Effector memory CD4-positive, alpha-beta T cell (primary cell): ENCODE measurements at regions not wholly inside any gene's neighbourhood (a gene's known extent, or its start where the extent isn't known, plus 50 kb on each side); places are given as distances from the start of the nearest gene placed in this dataset.
"Not testable (repeated sequence)": the region's sequence is repeated elsewhere in the genome, so short reads cannot be mapped to it uniquely, and the experiment has no call there.

Experiments
- DNase-seq, 3 donors: peaks; one replicate each; pipeline ENCODE4 v3.0.0-alpha.2; 2020
- H3K27ac ChIP-seq: 2 replicates; pipeline ENCODE4 v1.7.0; 2013; ENCODE audit warnings: mild to moderate bottlenecking, low read length, moderate library complexity; ENCODE audit not compliant: insufficient read depth, poor library complexity, severe bottlenecking
- H3K27me3 ChIP-seq: replicated peaks from 2 replicates; pipeline ENCODE4 v1.7.0; 2013; ENCODE audit warnings: mild to moderate bottlenecking, low read length; ENCODE audit not compliant: insufficient read depth, control insufficient read depth, poor library complexity, severe bottlenecking
- H3K36me3 ChIP-seq: 2 replicates; pipeline ENCODE4 v1.7.0; 2013; ENCODE audit warnings: mild to moderate bottlenecking, low read length, moderate library complexity; ENCODE audit not compliant: control insufficient read depth, insufficient read depth
- H3K4me1 ChIP-seq: 2 replicates; pipeline ENCODE4 v1.7.0; 2013; ENCODE audit warnings: low read length, mild to moderate bottlenecking; ENCODE audit not compliant: control insufficient read depth, insufficient read depth, poor library complexity, severe bottlenecking
- H3K4me3 ChIP-seq: 2 replicates; pipeline ENCODE4 v1.7.0; 2013; ENCODE audit warnings: low read length, low read depth, mild to moderate bottlenecking; ENCODE audit not compliant: insufficient read depth, poor library complexity, severe bottlenecking
- H3K9me3 ChIP-seq: 2 replicates; pipeline ENCODE4 v1.7.0; 2013; ENCODE audit warnings: mild to moderate bottlenecking, low read length, moderate library complexity; ENCODE audit not compliant: control insufficient read depth

DNA sequence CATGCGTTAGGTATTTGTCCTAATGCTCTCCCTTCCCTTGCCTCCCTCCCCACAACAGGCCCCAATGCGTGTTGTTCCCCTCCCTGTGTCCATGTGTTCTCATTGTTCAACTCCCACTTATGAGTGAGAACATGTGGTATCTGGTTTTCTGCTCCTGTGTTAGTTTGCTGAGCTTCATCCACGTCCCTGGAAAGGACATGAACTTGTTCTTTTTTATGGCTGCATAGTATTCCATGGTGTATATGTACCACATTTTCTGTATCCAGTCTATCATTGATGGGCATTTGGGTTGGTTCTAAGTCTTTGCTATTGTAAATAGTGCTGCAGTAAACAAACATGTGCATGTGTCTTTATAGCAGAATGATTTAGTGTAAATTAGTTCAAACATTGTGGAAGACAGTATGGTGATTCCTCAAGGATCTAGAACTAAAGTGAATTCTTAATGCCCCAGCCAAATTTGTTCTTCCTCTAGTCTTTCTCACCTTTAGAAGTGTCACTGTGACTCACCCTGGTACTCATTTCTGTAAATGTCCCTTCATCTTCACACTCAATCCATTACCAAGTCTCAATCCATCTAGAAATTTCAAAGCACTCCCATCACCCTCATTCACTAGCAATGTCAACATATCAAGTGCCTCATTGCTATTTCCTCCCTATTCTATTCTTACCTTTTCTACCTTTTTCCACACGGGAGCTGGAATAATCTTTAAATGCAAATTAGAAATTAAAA lies 123.9 kb downstream of the MREG start:
- not testable (repeated sequence) for DNase-seq

DNA sequence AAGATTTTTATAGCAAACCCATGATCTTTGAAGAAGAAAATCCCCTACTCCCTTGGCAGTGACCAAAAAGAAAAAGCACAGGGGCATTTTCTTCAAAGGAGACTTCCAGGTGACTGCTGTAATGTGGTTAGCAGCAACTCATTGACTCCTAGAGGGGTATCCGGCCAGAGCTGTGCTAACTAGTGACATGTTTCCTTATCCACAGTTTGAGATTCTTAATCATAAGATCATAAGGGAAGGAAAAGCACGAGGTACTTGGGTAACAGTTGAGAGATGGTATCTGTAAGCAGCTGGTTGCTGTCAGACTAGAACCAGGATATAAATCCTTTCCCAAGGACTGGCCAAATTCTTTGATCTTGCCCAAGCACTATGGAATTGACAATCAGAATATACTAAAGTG lies 124.7 kb downstream of the MREG start:
- DNase-seq = no peak
- Histone ChIP-seq H3K4me1 (no peaks in the 10 kb centered on the region), H3K9me3 (no peaks in the 10 kb centered on the region), H3K4me3 (no peak overlapping the region), H3K27ac (no peak overlapping the region), H3K36me3 (no peaks in the 10 kb centered on the region), H3K27me3 (no peaks in the 10 kb centered on the region)

More for the DNA sequence above, 123.9 kb downstream of the MREG start:
- not testable (repeated sequence) for H3K9me3 ChIP-seq, H3K27ac ChIP-seq, H3K4me1 ChIP-seq, H3K36me3 ChIP-seq, H3K27me3 ChIP-seq, H3K4me3 ChIP-seq

DNA sequence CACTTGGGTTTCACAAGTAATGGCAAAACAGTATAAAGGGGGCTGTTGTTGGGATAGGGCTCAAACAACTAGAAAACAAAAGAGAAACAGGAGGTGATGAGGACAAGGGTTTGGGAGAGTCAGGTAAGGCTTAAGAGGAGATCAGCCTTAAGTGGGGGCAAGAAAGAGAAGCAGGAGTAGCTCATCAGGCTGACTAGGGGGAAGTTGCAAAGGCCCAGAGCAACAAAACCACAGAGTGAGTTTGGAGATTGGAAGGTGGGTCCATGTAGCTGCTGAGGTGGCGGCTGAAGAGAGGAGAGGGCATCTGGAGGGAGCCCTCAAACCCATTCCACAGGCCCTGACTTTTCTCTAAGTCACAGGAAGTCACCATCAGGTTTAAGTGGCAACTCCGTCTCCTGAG lies 126.0 kb downstream of the MREG start:
- no peak for DNase-seq

DNA sequence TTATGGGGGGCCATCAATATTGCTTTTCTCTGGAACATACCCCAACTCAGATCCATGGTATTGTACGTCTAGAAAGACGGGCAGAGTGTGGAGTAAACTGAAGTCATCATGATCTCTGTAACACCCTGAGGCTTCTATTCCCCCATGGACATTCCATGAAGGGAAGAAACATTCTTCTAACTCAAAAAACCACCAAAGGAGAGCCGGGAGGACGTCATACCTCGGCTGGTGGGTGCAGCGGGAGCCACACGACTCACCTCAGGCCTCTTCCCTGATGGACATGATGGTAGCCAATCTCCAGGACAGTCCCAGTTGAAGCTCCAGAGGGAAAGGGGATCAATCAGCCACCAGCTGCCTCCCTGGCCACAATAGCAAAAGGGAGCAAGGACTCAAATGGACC lies 127.3 kb downstream of the MREG start:
- DNase-seq = no peak

More for the DNA sequence above, 126.0 kb downstream of the MREG start:
- Histone ChIP-seq H3K27ac (no peak overlapping the region), H3K4me1 (no peaks in the 10 kb centered on the region), H3K4me3 (no peak overlapping the region), H3K36me3 (no peaks in the 10 kb centered on the region), H3K27me3 (no peaks in the 10 kb centered on the region), H3K9me3 (no peaks in the 10 kb centered on the region)

DNA sequence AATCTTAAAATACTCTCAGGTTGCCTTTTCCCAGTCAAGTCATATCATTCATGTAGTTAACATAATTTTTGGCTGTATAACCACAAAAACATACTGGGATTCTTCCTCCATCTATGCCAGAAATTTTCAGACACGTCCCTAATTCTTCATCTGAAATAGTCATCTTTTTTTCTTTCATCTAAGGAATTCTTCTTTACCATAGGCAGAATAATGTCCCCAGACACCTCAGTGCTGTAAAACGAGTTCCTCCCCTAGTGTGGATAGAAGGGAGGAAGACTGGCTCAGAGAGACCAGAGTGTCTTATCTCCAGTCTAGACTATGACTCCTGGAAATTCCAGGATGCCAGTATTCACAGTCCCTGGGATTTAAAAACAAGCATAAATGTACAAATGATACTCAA lies 127.8 kb downstream of the MREG start:
- Histone ChIP-seq H3K9me3 (no peaks in the 10 kb centered on the region), H3K4me3 (no peak overlapping the region), H3K27me3 (no peaks in the 10 kb centered on the region), H3K4me1 (no peaks in the 10 kb centered on the region), H3K27ac (no peak overlapping the region), H3K36me3 (no peaks in the 10 kb centered on the region)
- no peak for DNase-seq

More for the DNA sequence above, 127.3 kb downstream of the MREG start:
- Histone ChIP-seq H3K27me3 (no peaks in the 10 kb centered on the region), H3K27ac (no peak overlapping the region), H3K9me3 (no peaks in the 10 kb centered on the region), H3K36me3 (no peaks in the 10 kb centered on the region), H3K4me1 (no peaks in the 10 kb centered on the region), H3K4me3 (no peak overlapping the region)

DNA sequence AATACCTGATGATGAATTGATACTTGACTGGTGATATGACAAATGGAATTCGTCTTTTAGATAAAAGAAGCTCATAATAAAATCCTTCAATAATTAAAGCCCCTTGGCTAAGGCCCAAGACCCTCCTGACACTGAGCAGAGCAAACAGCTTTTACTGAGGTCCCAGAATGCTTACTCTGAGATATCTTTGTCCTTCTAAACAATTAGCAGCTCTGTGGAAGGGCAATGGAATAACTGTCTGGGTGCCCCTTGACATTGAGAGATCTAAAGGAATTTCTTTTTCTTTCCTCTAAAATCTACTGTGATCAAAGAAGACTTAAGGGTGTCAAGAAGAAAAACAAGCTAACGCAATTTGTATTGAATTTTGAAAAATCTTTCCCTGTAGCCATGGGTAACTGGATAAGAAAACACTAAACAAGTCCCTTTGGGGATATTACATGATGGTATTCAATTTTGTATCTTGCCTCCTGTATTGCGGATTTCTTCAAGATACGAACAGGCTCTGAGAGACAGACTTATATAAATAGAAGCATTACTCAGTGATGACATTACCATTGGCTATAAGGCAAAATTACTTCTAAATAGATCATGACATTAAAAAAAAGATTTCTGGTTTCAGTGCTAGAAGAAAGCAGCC lies 128.8 kb downstream of the MREG start:
- DNase-seq = no peak
- no peak overlapping the region for H3K4me3 ChIP-seq

DNA sequence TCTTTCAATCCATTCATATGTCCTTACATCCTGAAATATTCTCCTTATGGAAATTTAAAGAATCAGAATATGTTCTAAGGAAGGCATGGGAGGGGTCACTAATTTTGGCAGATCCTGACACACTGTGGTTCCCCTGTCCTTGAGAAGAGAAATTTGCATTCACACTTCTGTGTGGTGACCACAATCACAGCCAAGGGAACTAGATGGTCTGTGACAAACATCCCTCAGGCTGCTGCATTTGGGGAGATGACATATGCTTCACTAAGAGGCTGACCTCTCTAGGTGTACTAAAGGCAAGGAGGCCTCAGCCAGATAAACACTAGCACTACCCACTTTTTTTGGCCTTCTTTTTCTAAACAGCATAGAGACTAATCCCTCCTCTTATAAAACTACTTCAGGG lies 129.6 kb downstream of the MREG start:
- H3K27ac ChIP-seq = no peak overlapping the region
- no peaks in the 10 kb centered on the region for H3K9me3 ChIP-seq
- no peaks in the 10 kb centered on the region for H3K4me1 ChIP-seq
- H3K27me3 ChIP-seq = no peaks in the 10 kb centered on the region
- no peak overlapping the region for H3K4me3 ChIP-seq
- DNase-seq = no peak
- no peaks in the 10 kb centered on the region for H3K36me3 ChIP-seq

More for the DNA sequence above, 128.8 kb downstream of the MREG start:
- H3K4me1 ChIP-seq = no peaks in the 10 kb centered on the region
- H3K27me3 ChIP-seq = no peaks in the 10 kb centered on the region
- no peaks in the 10 kb centered on the region for H3K36me3 ChIP-seq
- H3K27ac ChIP-seq = no peak overlapping the region
- H3K9me3 ChIP-seq = no peaks in the 10 kb centered on the region

DNA sequence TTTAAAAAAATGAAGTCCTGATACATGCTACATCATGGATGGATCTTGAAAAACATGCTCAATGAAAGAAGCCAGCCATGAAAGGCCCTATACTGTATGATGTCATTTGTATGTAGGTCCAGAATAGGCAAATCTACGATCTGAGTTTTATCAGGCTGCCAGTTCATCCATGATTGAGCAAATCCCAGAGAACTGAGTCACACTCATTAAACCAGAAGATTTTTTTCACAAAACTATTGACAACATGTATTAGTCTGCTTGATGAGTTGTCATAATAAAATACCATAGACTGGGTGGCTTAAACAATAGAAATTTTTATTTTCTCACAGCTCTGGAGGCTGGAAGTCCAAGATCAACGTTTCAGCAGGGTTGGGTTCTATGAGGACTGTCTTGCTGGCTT lies 130.7 kb downstream of the MREG start:
- no peak for DNase-seq
- no peaks in the 10 kb centered on the region for H3K9me3 ChIP-seq
- H3K27me3 ChIP-seq = no peaks in the 10 kb centered on the region
- H3K4me1 ChIP-seq = no peaks in the 10 kb centered on the region
- H3K36me3 ChIP-seq = no peaks in the 10 kb centered on the region
- H3K4me3 ChIP-seq = no peak overlapping the region
- H3K27ac ChIP-seq = no peak overlapping the region

DNA sequence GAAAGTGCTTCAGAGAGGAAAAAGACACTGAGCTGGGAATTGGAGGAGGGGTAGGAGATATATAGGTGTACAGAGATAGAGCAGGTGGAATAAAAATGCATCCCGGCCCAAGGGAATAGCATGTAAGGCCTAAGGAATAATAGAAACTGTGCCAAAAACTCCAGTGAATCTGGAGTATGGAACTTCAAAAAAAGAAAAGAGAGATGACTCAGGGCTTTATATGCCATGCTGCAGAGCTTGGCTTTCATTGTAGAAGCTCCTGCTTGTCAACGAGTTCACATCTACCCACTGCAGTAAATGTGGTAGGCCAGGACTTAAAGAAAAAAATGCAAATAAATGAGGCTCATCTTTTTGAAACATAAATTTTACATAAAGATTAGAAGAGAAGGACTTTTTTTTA lies 131.8 kb downstream of the MREG start:
- H3K36me3 ChIP-seq = no peaks in the 10 kb centered on the region
- DNase-seq = no peak
- no peak overlapping the region for H3K4me3 ChIP-seq
- H3K27ac ChIP-seq = no peak overlapping the region
- H3K4me1 ChIP-seq = no peaks in the 10 kb centered on the region
- H3K9me3 ChIP-seq = no peaks in the 10 kb centered on the region
- H3K27me3 ChIP-seq = no peaks in the 10 kb centered on the region

DNA sequence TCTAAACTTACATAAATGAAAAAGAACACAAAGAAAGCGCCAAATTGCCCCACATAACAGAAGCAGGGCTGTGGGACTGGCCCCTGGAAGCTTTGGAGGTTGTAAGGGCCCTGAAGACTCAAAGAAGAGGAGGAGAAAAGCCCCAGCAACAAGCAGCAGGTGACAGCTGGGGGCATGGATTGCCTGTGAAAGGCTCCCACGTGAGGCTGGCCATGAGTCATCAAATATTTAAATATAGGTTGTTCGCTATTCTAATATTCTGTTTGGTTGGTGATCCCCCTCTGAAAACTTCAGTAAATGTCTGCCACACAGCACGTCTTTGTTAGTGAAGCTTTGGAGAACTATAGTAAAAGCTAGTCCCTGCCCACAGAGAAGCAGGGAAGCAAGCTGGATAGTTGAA lies 132.4 kb downstream of the MREG start:
- Histone ChIP-seq H3K4me3 (no peak overlapping the region), H3K27ac (no peak overlapping the region), H3K36me3 (no peaks in the 10 kb centered on the region), H3K4me1 (no peaks in the 10 kb centered on the region), H3K27me3 (no peaks in the 10 kb centered on the region), H3K9me3 (no peaks in the 10 kb centered on the region)
- DNase-seq = no peak
